HCEC 1CT (cell line): ENCODE measurements at regions not wholly inside any gene's neighbourhood (a gene's known extent, or its start where the extent isn't known, plus 50 kb on each side); places are given as distances from the start of the nearest gene placed in this dataset.
"Not testable (repeated sequence)": the region's sequence is repeated elsewhere in the genome, so short reads cannot be mapped to it uniquely, and the experiment has no call there.

ENCODE experiments used
- DNase-seq: peaks from one replicate; pipeline ENCODE4 v3.0.0-alpha.2; 2017

DNA sequence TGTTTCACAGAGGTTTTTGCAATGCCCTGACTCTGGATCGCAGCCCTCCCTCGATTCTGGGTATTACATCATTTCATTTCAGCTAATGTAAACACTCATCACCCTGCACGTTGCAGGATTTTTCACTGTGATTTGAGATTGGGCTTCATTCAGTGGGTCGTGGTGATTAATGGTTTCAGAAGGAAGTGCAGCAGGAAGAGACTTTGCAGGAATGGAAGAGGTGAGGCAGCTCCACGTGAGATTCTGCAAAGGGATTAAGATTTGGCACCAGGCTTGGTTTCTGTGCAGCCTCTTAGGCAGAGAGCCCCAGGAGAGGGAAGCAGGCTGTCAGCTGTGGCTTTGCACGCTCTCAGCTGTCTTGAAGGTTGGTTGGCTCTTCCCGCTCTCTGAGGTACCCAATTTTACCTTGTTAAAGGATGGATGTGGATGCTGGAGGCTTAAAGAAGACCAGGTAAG lies 95.2 kb downstream of the PLCE1 start:
- DNase-seq: peak; percentile 56

DNA sequence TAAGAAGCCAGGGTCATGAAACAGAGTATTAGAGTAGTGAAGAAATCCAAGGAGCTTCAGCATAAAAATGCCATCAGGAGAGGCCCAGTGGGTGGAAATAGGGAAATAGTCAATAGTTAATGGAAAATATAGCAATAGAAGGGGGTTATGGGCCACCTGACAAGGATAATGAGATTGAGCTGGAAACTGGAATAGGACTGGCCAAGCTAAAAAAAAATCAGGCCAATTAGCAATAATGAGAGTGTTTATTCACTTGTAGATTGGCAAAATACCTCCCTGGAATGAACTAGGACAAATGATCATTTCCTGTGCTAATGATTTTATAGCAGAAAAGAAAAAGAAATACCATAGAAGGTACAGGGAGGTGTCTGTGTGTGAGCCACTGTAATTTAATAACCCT lies 97.9 kb downstream of the PLCE1 start:
- no peak for DNase-seq

DNA sequence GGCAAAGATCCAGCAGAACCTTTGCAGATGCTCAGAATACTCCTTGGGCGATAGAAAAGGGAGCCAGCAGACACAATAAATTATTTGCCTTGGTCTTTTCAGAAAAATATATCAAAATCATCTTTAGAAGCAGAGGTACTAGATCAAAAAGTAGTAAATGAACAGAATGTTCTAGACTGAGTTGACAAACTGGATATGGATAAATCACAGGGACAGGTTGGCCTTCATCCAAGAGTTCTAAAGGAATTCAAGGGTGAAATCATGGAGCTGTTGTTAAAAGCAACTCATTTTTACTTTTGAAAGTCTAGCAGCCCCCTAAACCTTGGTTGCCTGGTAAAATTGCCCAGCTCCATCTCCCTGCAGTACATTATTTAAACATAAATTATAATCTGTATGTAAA lies 99.1 kb downstream of the PLCE1 start:
- peak; percentile 32 for DNase-seq

DNA sequence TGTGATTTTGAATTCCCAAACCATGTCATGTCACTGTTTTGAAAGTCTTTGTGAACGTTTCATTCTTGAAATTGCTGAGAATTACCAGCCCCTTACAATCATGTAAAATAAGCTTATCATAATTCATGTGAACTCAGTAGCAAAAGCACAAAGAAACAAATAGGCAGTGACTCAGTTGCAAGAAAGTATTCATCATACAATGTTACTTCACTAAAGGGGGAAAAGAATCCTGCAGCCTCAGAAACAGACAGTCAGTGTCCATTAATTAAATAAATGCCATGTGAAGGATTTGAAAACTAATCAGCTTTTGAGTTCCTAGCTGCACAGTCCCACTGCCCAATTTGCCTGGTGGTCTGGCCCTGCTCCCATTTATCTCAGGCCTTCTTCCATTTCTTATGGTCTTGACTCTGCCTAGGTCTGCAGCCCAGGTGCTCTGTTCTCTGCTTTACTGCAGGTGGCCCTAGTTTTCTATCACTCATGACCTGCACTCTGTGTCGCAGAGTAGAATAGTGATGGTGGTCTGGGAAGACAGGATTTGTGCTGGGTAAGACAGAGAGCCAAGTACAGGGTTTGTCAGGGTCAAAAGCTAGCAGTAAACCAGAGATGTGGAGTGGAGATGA lies 99.7 kb downstream of the PLCE1 start:
- peak; percentile 44 for DNase-seq

DNA sequence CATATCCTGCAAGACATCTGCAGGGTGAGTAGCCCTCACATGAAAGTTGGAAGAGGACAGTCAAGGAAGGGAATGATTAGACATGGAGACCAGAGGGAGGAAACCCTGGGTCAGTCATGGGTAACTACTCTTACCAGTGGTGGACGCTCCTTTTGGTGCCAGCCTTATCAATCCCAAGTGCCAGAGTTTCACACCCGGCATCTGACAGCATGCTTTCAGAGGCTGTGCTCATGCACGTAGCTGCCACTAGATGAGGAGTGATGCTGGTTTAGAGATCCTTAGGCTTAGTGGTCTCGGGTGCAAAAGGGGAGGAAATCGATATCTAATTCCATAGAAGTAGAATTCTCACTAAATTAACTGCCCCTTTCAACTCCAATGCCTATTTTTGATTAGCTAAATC lies 100.8 kb downstream of the PLCE1 start:
- DNase-seq: no peak

- DNase-seq: peak; percentile 28
These were observed 103.9 kb downstream of the PLCE1 start for GRCh38 chr10:94097656-94098055.

GRCh38 chr10:94098896-94099295 lies 105.2 kb downstream of the PLCE1 start:
- no peak for DNase-seq

DNA sequence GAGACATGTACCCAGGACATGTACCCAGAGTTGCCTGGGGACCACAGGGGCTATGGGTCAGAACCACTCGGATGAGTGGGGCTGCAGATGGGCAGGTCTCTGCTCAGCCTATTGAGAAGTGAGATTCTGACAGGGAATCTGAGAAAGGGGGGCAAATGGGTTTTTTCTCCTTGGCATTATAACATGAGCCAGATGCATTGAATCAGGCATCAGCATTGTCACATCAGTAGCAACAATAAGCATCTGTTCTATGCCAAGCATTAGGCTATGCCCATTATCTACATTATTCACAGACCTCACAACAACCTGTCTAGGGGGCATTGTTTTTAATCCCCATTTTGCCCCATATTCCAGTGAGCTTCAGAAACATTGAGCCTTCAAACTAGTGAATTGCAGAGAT lies 108.2 kb downstream of the PLCE1 start:
- DNase-seq: no peak

DNA sequence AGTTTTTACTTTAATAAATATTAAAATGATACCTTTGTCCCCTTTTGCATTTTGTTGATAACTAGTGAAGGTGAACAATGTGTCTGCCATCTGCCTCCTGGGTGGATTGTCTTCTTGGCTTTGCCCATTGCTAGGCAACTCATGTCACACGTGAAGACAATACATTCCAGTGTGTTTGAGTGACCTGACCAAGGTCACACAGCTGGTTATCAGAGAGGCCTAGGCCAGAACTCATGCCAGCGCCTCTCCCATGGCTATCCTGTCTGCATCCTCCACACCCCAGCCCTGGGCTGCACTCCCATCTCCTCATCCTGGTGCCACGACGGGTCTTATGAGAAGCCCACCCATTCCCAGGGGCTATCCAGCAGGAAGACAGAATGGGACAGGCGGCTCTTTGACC lies 108.7 kb downstream of the PLCE1 start:
- DNase-seq: no peak

DNA sequence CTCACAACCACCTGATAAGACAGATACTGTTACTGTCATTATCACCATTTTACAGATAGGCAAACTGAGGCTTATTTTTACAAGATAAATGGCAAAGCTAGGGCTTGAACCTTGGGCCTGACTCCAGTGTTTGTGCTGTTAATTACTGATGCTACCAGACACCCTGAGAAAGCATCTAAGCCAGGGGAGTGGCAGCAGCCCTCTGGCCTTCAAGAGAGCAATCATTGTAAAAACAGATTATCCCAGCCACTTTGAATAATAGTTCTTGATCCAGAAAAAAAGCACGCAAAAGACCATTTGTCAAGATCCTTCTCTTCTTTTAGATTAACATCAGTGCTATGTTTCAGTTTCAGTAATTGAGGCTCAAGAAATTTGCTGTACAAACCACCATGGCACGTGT lies 109.5 kb downstream of the PLCE1 start:
- DNase-seq: no peak

- peak; percentile 86 for DNase-seq
These were observed 110.1 kb downstream of the PLCE1 start for GRCh38 chr10:94103801-94104221.

- DNase-seq: peak; percentile 77
These were observed 110.7 kb downstream of the PLCE1 start for GRCh38 chr10:94104316-94105000.

DNA sequence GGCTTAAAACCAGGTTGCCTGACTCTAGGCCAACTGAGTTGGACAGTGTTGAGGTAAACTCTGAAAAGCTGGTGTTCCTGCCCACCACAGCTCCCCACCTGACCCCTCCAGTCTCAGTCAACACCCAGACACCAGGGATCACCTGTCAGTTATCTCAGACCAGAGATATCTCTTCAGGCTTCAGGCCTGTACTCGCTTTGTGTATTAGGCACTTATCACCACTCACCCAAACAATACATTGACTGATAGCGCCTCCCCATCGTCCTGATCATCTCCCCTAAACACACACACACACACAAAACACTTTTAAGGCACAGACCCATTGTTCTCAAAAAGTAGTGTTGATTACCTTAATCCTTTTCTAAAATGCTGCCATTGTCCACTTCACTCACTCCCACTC lies 111.5 kb downstream of the PLCE1 start:
- no peak for DNase-seq

GRCh38 chr10:94107191-94107590 lies 113.5 kb downstream of the PLCE1 start:
- no peak for DNase-seq

GRCh38 chr10:94108200-94108599 lies 114.5 kb downstream of the PLCE1 start:
- peak; percentile 80 for DNase-seq

GRCh38 chr10:94111367-94111766 lies 117.6 kb downstream of the PLCE1 start:
- no peak for DNase-seq

DNA sequence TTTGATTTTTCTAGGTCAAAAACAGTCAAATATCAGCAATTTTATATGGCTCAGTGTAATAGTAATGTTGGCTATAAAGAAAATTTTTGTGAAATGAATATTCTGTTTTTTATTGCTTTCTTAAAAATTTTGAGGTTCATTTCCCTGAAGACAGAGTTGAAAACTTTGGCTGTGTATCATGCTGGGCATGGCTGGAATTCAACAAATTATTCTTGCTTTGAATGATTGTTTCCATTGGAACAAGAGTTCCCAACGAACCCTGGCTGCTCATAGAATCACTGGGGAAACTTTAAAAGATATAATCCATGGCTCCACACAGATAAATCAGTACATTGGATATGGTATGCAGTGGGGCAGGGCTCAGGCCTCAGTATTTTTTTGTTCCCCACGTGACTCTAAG lies 118.6 kb downstream of the PLCE1 start:
- no peak for DNase-seq

- peak; percentile 53 for DNase-seq
These were observed 122.0 kb downstream of the PLCE1 start for GRCh38 chr10:94115725-94116124.

GRCh38 chr10:94116848-94117247 lies 123.1 kb downstream of the PLCE1 start:
- DNase-seq: no peak

DNA sequence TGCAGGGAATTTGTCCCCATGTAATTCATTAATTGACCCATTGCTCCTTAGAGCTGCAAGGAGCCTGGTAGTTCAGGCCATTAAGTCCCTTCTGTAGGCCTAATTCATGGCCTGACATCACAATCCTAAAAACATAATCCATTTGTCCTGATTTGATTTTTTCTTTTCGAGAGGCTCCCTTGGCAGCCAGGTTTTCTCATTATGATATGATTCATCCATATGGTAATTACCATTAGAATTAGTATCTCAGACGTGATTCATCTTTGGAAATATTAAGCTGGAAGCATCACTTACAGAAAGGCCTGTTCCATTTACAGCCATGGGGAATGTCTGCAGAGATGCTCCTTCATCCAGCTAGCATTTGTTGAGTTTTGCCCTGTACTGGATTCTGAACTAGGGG lies 128.5 kb downstream of the PLCE1 start:
- DNase-seq: no peak

GRCh38 chr10:94123258-94123995 lies 129.7 kb downstream of the PLCE1 start:
- peak; percentile 88 for DNase-seq

DNA sequence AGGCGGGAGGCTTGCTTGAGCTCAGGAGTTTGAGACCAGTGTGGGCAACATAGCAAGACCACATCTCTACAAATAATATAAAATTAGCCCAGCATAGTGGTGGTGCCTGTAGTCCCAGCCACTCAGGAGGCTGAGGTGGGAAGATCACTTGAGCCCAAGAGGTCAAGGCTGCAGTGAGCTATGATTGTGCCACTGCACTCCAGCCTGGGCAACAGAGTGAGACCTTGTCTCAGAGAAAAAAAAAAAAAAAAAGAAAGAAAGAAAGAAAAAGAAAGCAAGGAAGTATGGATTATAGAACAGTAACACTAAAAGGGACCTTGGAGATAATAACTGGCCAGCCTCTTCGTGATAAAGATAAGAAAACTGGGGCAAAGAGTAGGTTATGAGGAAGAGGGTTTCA lies 130.4 kb downstream of the PLCE1 start:
- not testable (repeated sequence) for DNase-seq

DNA sequence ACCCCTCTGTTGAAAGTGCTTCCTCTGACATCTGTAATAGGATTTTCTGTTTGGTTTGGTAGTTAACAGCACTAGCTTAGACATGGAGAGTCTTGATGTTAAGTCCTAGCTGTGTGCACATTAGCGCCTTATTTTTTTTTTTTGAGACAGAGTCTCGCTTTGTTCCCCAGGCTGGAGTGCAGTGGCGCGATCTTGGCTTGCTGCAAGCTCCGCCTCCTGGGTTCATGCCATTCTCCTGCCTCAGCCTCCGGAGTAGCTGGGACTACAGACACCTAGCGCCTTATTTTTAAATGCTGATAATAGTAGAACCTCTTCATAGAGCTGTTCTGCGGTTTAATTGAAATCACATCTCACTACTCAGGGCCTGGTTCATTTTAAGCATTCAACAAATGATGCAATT lies 131.5 kb downstream of the PLCE1 start:
- not testable (repeated sequence) for DNase-seq

- DNase-seq: peak; percentile 70
These were observed 132.1 kb downstream of the PLCE1 start for GRCh38 chr10:94125856-94126255.
